Natural killer cell treated with Interleukin-12 subunit alpha and Interleukin-12 subunit beta and Interleukin-15 and Interleukin-18, amount 100 ng/mL, for 72 hours (primary cell): ENCODE measurements at regions not wholly inside any gene's neighbourhood (a gene's known extent, or its start where the extent isn't known, plus 50 kb on each side); places are given as distances from the start of the nearest gene placed in this dataset.
"Not testable (repeated sequence)": the region's sequence is repeated elsewhere in the genome, so short reads cannot be mapped to it uniquely, and the experiment has no call there.

Experiments
- ATAC-seq, 2 donors: fragments of 150-1000 bp; cut with Tn5 transposase in 1 of 2; sonication (Bioruptor Pico), chemical (Tn5 transposase) in 1 of 2; 2 replicates each; pipeline ENCODE4 v1.10.0; 2021
- DNase-seq: peaks from one replicate; pipeline ENCODE4 v3.0.0; 2022; ENCODE audit warnings: low spot score
- H3K27ac Mint-ChIP-seq, 2 donors: 1 replicate in 1 of 2; 2 replicates in 1 of 2; pipeline ENCODE4 v1.8.0; 2022; ENCODE audit warnings: mixed read lengths in 2 of 2, mild to moderate bottlenecking in 1 of 2, moderate library complexity in 1 of 2
- H3K27me3 Mint-ChIP-seq, 2 donors: 1 replicate in 1 of 2; 2 replicates in 1 of 2; pipeline ENCODE4 v1.8.0; 2022; ENCODE audit warnings: mixed read lengths in 2 of 2
- H3K36me3 Mint-ChIP-seq: one replicate; pipeline ENCODE4 v1.8.0; 2022; ENCODE audit warnings: mixed read lengths
- H3K4me1 Mint-ChIP-seq, 2 donors: 1 replicate in 1 of 2; 2 replicates in 1 of 2; pipeline ENCODE4 v1.8.0; 2022; ENCODE audit warnings: low read depth in 2 of 2, mixed read lengths in 2 of 2, mild to moderate bottlenecking in 1 of 2
- H3K4me3 Mint-ChIP-seq: one replicate; pipeline ENCODE4 v1.8.0; 2022; ENCODE audit warnings: mixed read lengths
- H3K9me3 Mint-ChIP-seq: 2 replicates; pipeline ENCODE4 v1.8.0; 2022; ENCODE audit warnings: mixed read lengths

DNA sequence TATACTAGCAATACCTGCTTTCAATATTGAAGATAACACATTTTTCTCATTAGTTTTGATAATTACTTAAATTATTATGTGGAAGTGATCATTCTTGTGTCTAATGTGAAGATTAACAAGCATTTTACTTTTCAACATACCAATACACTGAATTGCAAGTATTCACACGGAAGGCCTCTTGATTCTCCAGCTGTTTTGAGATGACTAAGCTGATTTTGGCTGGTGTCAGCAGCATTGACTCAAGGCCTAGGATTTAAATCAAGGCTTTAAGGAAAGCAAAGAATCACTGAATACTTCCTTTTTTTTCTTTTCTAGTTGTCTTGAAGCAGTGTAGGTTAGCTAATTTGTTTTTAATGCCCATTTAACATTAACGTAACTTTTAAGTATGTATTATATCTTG lies 373.7 kb downstream of the SRGAP2C start:
- peaks cover 4 to 6% of the 10 kb centered on the region in 2 donors for H3K4me1 Mint-ChIP-seq
- H3K9me3 Mint-ChIP-seq = no peaks in the 10 kb centered on the region
- DNase-seq = no peak
- H3K4me3 Mint-ChIP-seq = no peak overlapping the region
- H3K27me3 Mint-ChIP-seq = no peaks in the 10 kb centered on the region
- H3K36me3 Mint-ChIP-seq = no peaks in the 10 kb centered on the region
- ATAC-seq = no peak
- no peak overlapping the region for H3K27ac Mint-ChIP-seq

GRCh38 chr1:121566346-121566745 lies 381.6 kb downstream of the SRGAP2C start:
- no peaks in the 10 kb centered on the region for H3K36me3 Mint-ChIP-seq
- no peak for ATAC-seq
- no peaks in the 10 kb centered on the region for H3K9me3 Mint-ChIP-seq
- H3K4me3 Mint-ChIP-seq = no peak overlapping the region
- H3K27ac Mint-ChIP-seq = no peak overlapping the region
- DNase-seq = no peak
- no peaks in the 10 kb centered on the region for H3K4me1 Mint-ChIP-seq
- no peaks in the 10 kb centered on the region for H3K27me3 Mint-ChIP-seq

GRCh38 chr1:121569428-121569827 lies 384.7 kb downstream of the SRGAP2C start:
- H3K4me1 Mint-ChIP-seq = no peaks in the 10 kb centered on the region
- ATAC-seq (no peak), DNase-seq (no peak)
- no peaks in the 10 kb centered on the region for H3K27me3 Mint-ChIP-seq
- no peaks in the 10 kb centered on the region for H3K36me3 Mint-ChIP-seq
- H3K27ac Mint-ChIP-seq = no peak overlapping the region
- H3K9me3 Mint-ChIP-seq = no peaks in the 10 kb centered on the region
- H3K4me3 Mint-ChIP-seq = no peak overlapping the region

GRCh38 chr1:121573881-121574504 lies 389.2 kb downstream of the SRGAP2C start:
- H3K27me3 Mint-ChIP-seq, H3K4me3 Mint-ChIP-seq: not testable (repeated sequence)

GRCh38 chr1:121574505-121574899 lies 389.7 kb downstream of the SRGAP2C start:
- not testable (repeated sequence) for H3K4me3 Mint-ChIP-seq, H3K4me1 Mint-ChIP-seq, DNase-seq, H3K27ac Mint-ChIP-seq, ATAC-seq, H3K9me3 Mint-ChIP-seq, H3K27me3 Mint-ChIP-seq
- H3K36me3 Mint-ChIP-seq = peaks cover 11% of the 10 kb centered on the region

More at GRCh38 chr1:121573881-121574504, 389.2 kb downstream of the SRGAP2C start:
- ATAC-seq, H3K4me1 Mint-ChIP-seq, DNase-seq, H3K9me3 Mint-ChIP-seq, H3K27ac Mint-ChIP-seq: not testable (repeated sequence)
- H3K36me3 Mint-ChIP-seq = peaks cover 11% of the 10 kb centered on the region

- not testable (repeated sequence) for H3K27ac Mint-ChIP-seq, ATAC-seq, H3K27me3 Mint-ChIP-seq, H3K4me3 Mint-ChIP-seq, H3K4me1 Mint-ChIP-seq, DNase-seq
- Mint-ChIP-seq H3K36me3 (peaks cover 18% of the 10 kb centered on the region), H3K9me3 (peaks cover 21% of the 10 kb centered on the region)
Observed at GRCh38 chr1:121582898-121583297, 398.1 kb downstream of the SRGAP2C start.

DNA sequence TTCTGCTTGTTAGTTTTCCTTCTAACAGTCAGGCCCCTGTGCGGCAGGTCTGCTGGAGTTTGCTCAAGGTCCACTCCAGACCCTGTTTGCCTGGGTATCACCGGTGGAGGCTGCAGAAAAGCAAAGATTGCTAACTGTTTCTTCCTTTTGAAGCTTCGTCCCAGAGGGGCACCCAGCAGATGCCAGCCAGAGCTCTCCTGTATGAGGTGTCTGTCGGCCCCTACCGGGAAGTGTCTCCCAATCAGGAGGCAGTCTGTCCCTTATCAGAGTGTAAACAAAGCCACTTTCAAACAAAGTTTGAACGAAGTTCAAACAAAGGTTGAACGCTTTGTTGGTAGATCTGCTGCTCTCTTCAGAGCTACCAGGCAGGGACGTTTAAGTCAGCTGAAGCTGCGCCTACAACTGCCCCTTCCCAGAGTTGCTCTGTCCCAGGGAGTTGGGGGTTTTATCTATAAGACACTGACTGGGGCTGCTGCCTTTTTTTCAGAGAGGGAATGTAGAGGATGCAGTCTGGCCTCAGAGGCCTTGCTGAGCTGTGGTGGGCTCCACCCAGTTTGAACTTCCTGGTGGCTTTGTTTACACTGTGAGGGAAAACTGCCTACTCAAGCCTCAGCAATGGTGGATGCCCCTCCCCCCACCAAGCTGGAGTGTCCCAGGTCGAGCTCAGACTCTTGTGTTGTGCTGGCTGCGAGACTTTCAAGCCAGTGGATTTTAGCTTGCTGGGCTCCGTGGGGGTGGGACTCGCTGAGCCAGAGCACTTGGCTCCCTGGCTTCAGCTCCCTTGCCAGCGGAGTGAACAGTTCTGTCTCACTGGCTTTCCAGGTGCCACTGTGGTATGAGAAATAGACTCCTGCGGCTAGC lies 401.8 kb downstream of the SRGAP2C start:
- DNase-seq (no peak), ATAC-seq (no peak)
- no peak overlapping the region for H3K27ac Mint-ChIP-seq
- peaks cover 21% of the 10 kb centered on the region for H3K9me3 Mint-ChIP-seq
- H3K27me3 Mint-ChIP-seq = no peaks in the 10 kb centered on the region
- no peaks in the 10 kb centered on the region for H3K4me1 Mint-ChIP-seq
- H3K4me3 Mint-ChIP-seq = no peak overlapping the region
- peaks cover 18% of the 10 kb centered on the region for H3K36me3 Mint-ChIP-seq

- H3K9me3 Mint-ChIP-seq = peaks cover 21% of the 10 kb centered on the region
- no peaks in the 10 kb centered on the region for H3K27me3 Mint-ChIP-seq
- DNase-seq (no peak), ATAC-seq (no peak)
- no peak overlapping the region for H3K4me3 Mint-ChIP-seq
- no peak overlapping the region for H3K27ac Mint-ChIP-seq
- peaks cover 17% of the 10 kb centered on the region for H3K36me3 Mint-ChIP-seq
- H3K4me1 Mint-ChIP-seq = no peaks in the 10 kb centered on the region
Observed at GRCh38 chr1:121587230-121587569, 402.4 kb downstream of the SRGAP2C start.

- peaks cover 19% of the 10 kb centered on the region for H3K9me3 Mint-ChIP-seq
- no peak for ATAC-seq
- no peak overlapping the region for H3K4me3 Mint-ChIP-seq
- H3K36me3 Mint-ChIP-seq = peaks cover 11% of the 10 kb centered on the region
- no peaks in the 10 kb centered on the region for H3K27me3 Mint-ChIP-seq
- H3K27ac Mint-ChIP-seq = no peak overlapping the region
- no peak for DNase-seq
- H3K4me1 Mint-ChIP-seq = no peaks in the 10 kb centered on the region
Observed at GRCh38 chr1:121587777-121588176, 403.0 kb downstream of the SRGAP2C start.

- Mint-ChIP-seq H3K27ac (no peak overlapping the region), H3K27me3 (no peaks in the 10 kb centered on the region), H3K9me3 (no peaks in the 10 kb centered on the region), H3K36me3 (no peaks in the 10 kb centered on the region), H3K4me3 (no peak overlapping the region), H3K4me1 (no peaks in the 10 kb centered on the region)
- DNase-seq (no peak), ATAC-seq (no peak)
Observed at GRCh38 chr1:121594096-121594495, 409.3 kb downstream of the SRGAP2C start.

DNA sequence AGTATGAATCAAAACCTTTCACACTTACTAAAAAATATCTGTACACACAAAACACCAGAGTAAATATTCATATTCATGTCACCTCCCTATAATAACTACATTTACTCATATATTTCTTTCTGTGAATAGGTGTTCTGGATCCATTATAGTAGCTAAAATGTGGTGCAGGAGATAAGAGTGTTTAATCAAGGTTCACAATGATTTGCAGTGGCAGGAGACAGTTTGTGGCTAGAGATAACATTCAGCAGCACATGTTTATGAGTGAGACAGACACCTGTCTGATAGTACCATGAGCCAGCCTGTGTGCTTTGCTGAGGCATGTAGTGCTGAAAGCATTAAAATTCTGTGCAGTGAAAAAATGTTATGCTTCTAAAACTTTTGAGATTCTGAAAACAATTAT lies 410.3 kb downstream of the SRGAP2C start:
- DNase-seq (no peak), ATAC-seq (no peak)
- H3K9me3 Mint-ChIP-seq = no peaks in the 10 kb centered on the region
- H3K4me1 Mint-ChIP-seq = no peaks in the 10 kb centered on the region
- H3K27me3 Mint-ChIP-seq = no peaks in the 10 kb centered on the region
- H3K27ac Mint-ChIP-seq = no peak overlapping the region
- H3K4me3 Mint-ChIP-seq = no peak overlapping the region
- no peaks in the 10 kb centered on the region for H3K36me3 Mint-ChIP-seq

- not testable (repeated sequence) for H3K27me3 Mint-ChIP-seq, H3K9me3 Mint-ChIP-seq, H3K27ac Mint-ChIP-seq, H3K4me1 Mint-ChIP-seq, DNase-seq, ATAC-seq, H3K4me3 Mint-ChIP-seq
- peaks cover 11% of the 10 kb centered on the region for H3K36me3 Mint-ChIP-seq
Observed at GRCh38 chr1:121604843-121605444, 420.2 kb downstream of the SRGAP2C start.

DNA sequence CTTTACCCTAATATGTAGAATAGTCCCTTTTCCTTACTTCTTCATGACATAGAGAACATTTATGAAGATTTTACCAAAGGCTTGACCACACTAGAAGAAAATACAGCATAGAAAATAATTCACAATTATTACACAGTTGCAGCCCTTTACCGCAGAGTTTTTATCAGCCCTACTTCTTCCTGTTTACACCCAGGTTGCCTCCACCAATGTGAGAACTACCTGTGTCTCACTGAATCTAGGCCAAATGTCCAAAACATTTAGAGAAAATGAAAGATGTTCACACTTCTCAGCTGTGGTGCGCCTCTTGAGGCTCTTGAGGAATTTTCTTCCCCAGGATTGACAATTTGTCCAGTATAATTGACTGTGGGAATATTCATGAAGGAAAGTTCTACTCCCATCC lies 422.7 kb downstream of the SRGAP2C start:
- ATAC-seq, H3K4me1 Mint-ChIP-seq, H3K27ac Mint-ChIP-seq, DNase-seq, H3K27me3 Mint-ChIP-seq, H3K36me3 Mint-ChIP-seq, H3K9me3 Mint-ChIP-seq, H3K4me3 Mint-ChIP-seq: not testable (repeated sequence)
